ENCODE measurements at regions not wholly inside any gene's neighbourhood (a gene's known extent, or its start where the extent isn't known, plus 50 kb on each side); places are given as distances from the start of the nearest gene placed in this dataset.

GRCh38 chr21:28240586-28240985 lies 752.1 kb downstream of the LTN1 start (continued):
- TF ChIP-seq FOXK1 (CRISPR knock-in tag; IDR thresholded peaks at IDR 0.05; ENCODE audit: borderline replicate concordance) (no peak), CCAR2 (IDR thresholded peaks at IDR 0.05; ENCODE audit: low read depth, low read length) (no peak), KLF10 (CRISPR knock-in tag; IDR thresholded peaks at IDR 0.05) (no peak), POLR3A (IDR thresholded peaks at IDR 0.05; ENCODE audit: borderline replicate concordance, extremely low read depth, insufficient read depth, insufficient read length) (no peak), CEBPZ (IDR thresholded peaks at IDR 0.05; ENCODE audit: borderline replicate concordance, low read depth, low read length) (no peak), CTCFL (IDR thresholded peaks at IDR 0.05; ENCODE audit: borderline replicate concordance, insufficient read depth, low read depth, low read length, poor library complexity, severe bottlenecking) (no peak), JUND (IDR thresholded peaks at IDR 0.05; ENCODE audit: borderline replicate concordance, low read depth, low read length) (no peak), JUND (tag; IDR thresholded peaks at IDR 0.05; ENCODE audit: borderline replicate concordance, low read depth, low read length) (no peak), RBM15 (IDR thresholded peaks at IDR 0.05; ENCODE audit: insufficient read depth, low read length) (no peak)
